GM12892 (cell line): ENCODE measurements at regions not wholly inside any gene's neighbourhood (a gene's known extent, or its start where the extent isn't known, plus 50 kb on each side); places are given as distances from the start of the nearest gene placed in this dataset.
"Not testable (repeated sequence)": the region's sequence is repeated elsewhere in the genome, so short reads cannot be mapped to it uniquely, and the experiment has no call there.

Experiments used
- DNase-seq: peaks from one replicate; pipeline ENCODE4 v3.0.0; 2011; ENCODE audit not compliant: insufficient read length
- FAIRE-seq: peaks from 2 replicates; lab custom pipeline; 2011; peaks lifted over from hg19 to GRCh38; lab: Jason Lieb, UNC
- POLR2A ChIP-seq: IDR thresholded peaks from 2 replicates; pipeline ENCODE4 v1.6.1; 2011; ENCODE audit warnings: low read depth, low read length, control low read depth
- POLR2AphosphoS5 ChIP-seq: IDR thresholded peaks from 2 replicates; pipeline ENCODE4 v1.6.1; 2011; ENCODE audit warnings: low read depth, low read length, control low read depth
- TAF1 ChIP-seq: IDR thresholded peaks from 2 replicates; pipeline ENCODE4 v1.6.1; 2011; ENCODE audit warnings: low read depth, mild to moderate bottlenecking, control low read depth, low read length, borderline replicate concordance

- DNase-seq (no peak), FAIRE-seq (no peak)
- TF ChIP-seq POLR2AphosphoS5 (no peak), TAF1 (no peak), POLR2A (no peak)
These were observed 194.4 kb upstream of the TOX3 start for GRCh38 chr16:52741351-52741750.

GRCh38 chr16:52740766-52741165, 193.8 kb upstream of the TOX3 start:
- no peak for FAIRE-seq
- TF ChIP-seq TAF1 (no peak), POLR2AphosphoS5 (no peak), POLR2A (no peak)
- no peak for DNase-seq

GRCh38 chr16:52740333-52740732, 193.4 kb upstream of the TOX3 start:
- DNase-seq (no peak), FAIRE-seq (no peak)
- TF ChIP-seq TAF1 (no peak), POLR2AphosphoS5 (no peak), POLR2A (no peak)

- DNase-seq, FAIRE-seq: not testable (repeated sequence)
These were observed 192.0 kb upstream of the TOX3 start for GRCh38 chr16:52738992-52739391.

GRCh38 chr16:52731219-52731875, 184.4 kb upstream of the TOX3 start:
- FAIRE-seq (no peak), DNase-seq (no peak)
- TF ChIP-seq TAF1 (no peak), POLR2AphosphoS5 (no peak), POLR2A (no peak)

GRCh38 chr16:52729731-52730130, 182.8 kb upstream of the TOX3 start:
- TF ChIP-seq TAF1: no peak
- TF ChIP-seq POLR2A: no peak
- TF ChIP-seq POLR2AphosphoS5: no peak
- DNase-seq (no peak), FAIRE-seq (no peak)

GRCh38 chr16:52727849-52728248, 180.9 kb upstream of the TOX3 start:
- TF ChIP-seq POLR2A (no peak), TAF1 (no peak), POLR2AphosphoS5 (no peak)
- no peak for DNase-seq
- FAIRE-seq: no peak

GRCh38 chr16:52727441-52727840, 180.5 kb upstream of the TOX3 start:
- TF ChIP-seq TAF1 (no peak), POLR2AphosphoS5 (no peak), POLR2A (no peak)
- FAIRE-seq (no peak), DNase-seq (no peak)

GRCh38 chr16:52725461-52725860, 178.5 kb upstream of the TOX3 start:
- TF ChIP-seq TAF1 (no peak), POLR2AphosphoS5 (no peak), POLR2A (no peak)
- no peak for DNase-seq
- FAIRE-seq: no peak

GRCh38 chr16:52725043-52725442, 178.1 kb upstream of the TOX3 start:
- FAIRE-seq (no peak), DNase-seq (no peak)
- no peak for TF ChIP-seq TAF1
- TF ChIP-seq POLR2A: no peak
- no peak for TF ChIP-seq POLR2AphosphoS5

- no peak for DNase-seq
- TF ChIP-seq POLR2AphosphoS5: no peak
- TF ChIP-seq TAF1: no peak
- TF ChIP-seq POLR2A: no peak
- no peak for FAIRE-seq
These were observed 174.4 kb upstream of the TOX3 start for GRCh38 chr16:52721331-52721730.

- DNase-seq (no peak), FAIRE-seq (no peak)
- TF ChIP-seq POLR2A (no peak), POLR2AphosphoS5 (no peak)
These were observed 171.1 kb upstream of the TOX3 start for GRCh38 chr16:52718046-52718445.
